ENCODE measurements at regions not wholly inside any gene's neighbourhood (a gene's known extent, or its start where the extent isn't known, plus 50 kb on each side); places are given as distances from the start of the nearest gene placed in this dataset.

- CTCF ChIA-PET = no interaction called here
- no CpG with 5 or more reads among the region's 6 CpGs for WGBS, 2 experiments (ENCODE audit: extremely low coverage in 2 of 2, insufficient read length in 1 of 2)
Observed at GRCh38 chr4:72786401-72786990, 217.5 kb upstream of the ADAMTS3 start.

More at GRCh38 chr4:72786401-72786990, 217.5 kb upstream of the ADAMTS3 start:
- H4K91ac ChIP-seq (ENCODE audit: insufficient read depth, low read depth, low read length) = no peak overlapping the region
- no peak overlapping the region for H2BK20ac ChIP-seq (ENCODE audit: low read depth, low read length)
- no peak for DNase-seq
- H3K27me3 ChIP-seq (ENCODE audit: control insufficient read depth, insufficient read depth, low read length) = no peaks in the 10 kb centered on the region
- no peak overlapping the region for H4K8ac ChIP-seq (ENCODE audit: low read depth in 2 of 2, low read length in 2 of 2)
- no peak for ATAC-seq (ENCODE audit: low read depth)
- H2AK9ac ChIP-seq (replicated peaks; ENCODE audit: low read depth, low read length, poor library complexity) = no peak overlapping the region
- no peak overlapping the region for H3K14ac ChIP-seq (replicated peaks; ENCODE audit: low read depth, low read length)
- no peak overlapping the region for H3K9ac ChIP-seq (ENCODE audit: low read depth, low read length)
- H3K9me3 ChIP-seq (ENCODE audit: control insufficient read depth, insufficient read depth, low read length) = 0 out of 2 replicates have a peak, but pooled peaks cover 2% of the 10 kb centered on the region
- no peak overlapping the region for H3K18ac ChIP-seq (ENCODE audit: low read depth, low read length)
- dilution Hi-C loops (cut with HindIII; ENCODE audit: low sequenced_read_pairs, unreplicated experiment) = no loop called here
- H3K56ac ChIP-seq (ENCODE audit: extremely low read depth, insufficient read depth, low read length) = no peak overlapping the region
- TF ChIP-seq NFE2L2 (IDR thresholded peaks at IDR 0.05; ENCODE audit: low read depth, low read length) = no peak
- no peak for TF ChIP-seq BHLHE40 (IDR thresholded peaks at IDR 0.05; ENCODE audit: low read depth, low read length)
- POLR2A ChIA-PET (ENCODE audit: unreplicated experiment) = no interaction called here
- no peaks in the 10 kb centered on the region for H3K36me3 ChIP-seq (ENCODE audit: control insufficient read depth, insufficient read depth, low read length)
- no peak overlapping the region for H3K23ac ChIP-seq (ENCODE audit: low read depth, low read length)
- intact Hi-C loops (cut with micrococcal nuclease) = loop anchor here (10.0 kb wide), 1 partner anchor 282 kb away; no protein-coding TSS in a partner anchor
- no peak overlapping the region for H2BK120ac ChIP-seq (ENCODE audit: low read depth, low read length)
- no peak overlapping the region for H3K4me3 ChIP-seq (ENCODE audit: insufficient read depth, low read depth, low read length)
- H3K9me1 ChIP-seq (ENCODE audit: insufficient read depth, low read length) = no peaks in the 10 kb centered on the region
- no peaks in the 10 kb centered on the region for H3K79me1 ChIP-seq (ENCODE audit: low read depth in 1 of 2, low read length in 2 of 2)
- H4K20me1 ChIP-seq (ENCODE audit: insufficient read depth, low read length) = no peaks in the 10 kb centered on the region
- H2AFZ ChIP-seq (replicated peaks; ENCODE audit: low read length, poor library complexity) = no peak overlapping the region
- in situ Hi-C loops (cut with MboI; ENCODE audit: low sequenced_read_pairs) = no loop called here
- H2AK5ac ChIP-seq (ENCODE audit: low read depth, low read length) = no peak overlapping the region
- no peak overlapping the region for H3K4me2 ChIP-seq (ENCODE audit: low read depth, low read length)
- H3K27ac ChIP-seq (ENCODE audit: insufficient read depth, low read length) = no peak overlapping the region
- no peak overlapping the region for H2BK15ac ChIP-seq (ENCODE audit: low read depth, low read length)
- H2BK5ac ChIP-seq (ENCODE audit: low read depth, low read length, poor library complexity, severe bottlenecking) = no peak overlapping the region
- H4K5ac ChIP-seq (ENCODE audit: low read depth, low read length) = no peak overlapping the region
- no peak overlapping the region for H3K4ac ChIP-seq (ENCODE audit: low read depth, low read length)
- no TSS peak for BruUV-seq (replicated peaks)
- H3K4me1 ChIP-seq (ENCODE audit: control insufficient read depth, insufficient read depth, low read length) = no peaks in the 10 kb centered on the region

All from IMR-90 (cell line).